ENCODE measurements at regions not wholly inside any gene's neighbourhood (a gene's known extent, or its start where the extent isn't known, plus 50 kb on each side); places are given as distances from the start of the nearest gene placed in this dataset.

- TF ChIP-seq EZH2phosphoT487 (IDR thresholded peaks at IDR 0.05; ENCODE audit: borderline replicate concordance, low read length), result no peak
- no peak for TF ChIP-seq CTCF (IDR thresholded peaks at IDR 0.05; ENCODE audit: low read depth, low read length, poor library complexity, severe bottlenecking)
Observed at GRCh38 chr11:71081704-71082230, 170.6 kb downstream of the SHANK2 start.

All from DOHH2 (cell line).